PC-3 (cell line): ENCODE measurements at regions not wholly inside any gene's neighbourhood (a gene's known extent, or its start where the extent isn't known, plus 50 kb on each side); places are given as distances from the start of the nearest gene placed in this dataset.

ENCODE experiments used
- CTCF ChIP-seq: fragments of 300-600 bp; sonication (generic); conservative IDR thresholded peaks from 2 replicates; pipeline ENCODE4 v1.5.1; 2017; ENCODE audit warnings: antibody characterized with exemption, low read depth, mild to moderate bottlenecking, low read length
- EZH2phosphoT487 ChIP-seq: fragments of 300-600 bp; sonication (generic); IDR thresholded peaks from 2 replicates; pipeline ENCODE4 v1.6.1; 2018; ENCODE audit warnings: mild to moderate bottlenecking, antibody characterized with exemption, low read length, borderline replicate concordance

GRCh38 chr3:153978006-153978405, 143.2 kb upstream of the ARHGEF26 start:
- TF ChIP-seq CTCF (no peak), EZH2phosphoT487 (no peak)
